Neural progenitor cell (in vitro differentiated cells): ENCODE measurements at regions not wholly inside any gene's neighbourhood (a gene's known extent, or its start where the extent isn't known, plus 50 kb on each side); places are given as distances from the start of the nearest gene placed in this dataset.

Source experiments
- DNase-seq: peaks from one replicate; pipeline ENCODE4 v3.0.0-alpha.2; 2016; ENCODE audit warnings: low spot score
- H2AFZ ChIP-seq: fragments of 200-600 bp; sonication (generic); replicated peaks from 2 replicates; pipeline ENCODE4 v1.6.1; 2016; ENCODE audit warnings: antibody characterized with exemption
- H3F3A ChIP-seq: fragments of 200-600 bp; sonication (generic); 2 replicates; pipeline ENCODE4 v1.6.1; 2016; ENCODE audit warnings: antibody characterized with exemption, low read depth
- H3K27ac ChIP-seq: fragments of 200-600 bp; sonication (generic); 2 replicates; pipeline ENCODE4 v1.5.1; 2016; ENCODE audit warnings: mild to moderate bottlenecking
- H3K27me3 ChIP-seq: fragments of 200-600 bp; sonication (generic); 2 replicates; pipeline ENCODE4 v1.6.1; 2016; ENCODE audit warnings: mild to moderate bottlenecking, moderate library complexity
- H3K36me3 ChIP-seq: fragments of 200-600 bp; sonication (generic); 2 replicates; pipeline ENCODE4 v1.5.1; 2016
- H3K4me1 ChIP-seq: fragments of 200-600 bp; sonication (generic); 2 replicates; pipeline ENCODE4 v1.6.1; 2016; ENCODE audit warnings: mixed run types
- H3K4me2 ChIP-seq: fragments of 200-600 bp; sonication (generic); 2 replicates; pipeline ENCODE4 v1.6.1; 2016
- H3K4me3 ChIP-seq: fragments of 200-600 bp; sonication (generic); 2 replicates; pipeline ENCODE4 v1.5.1; 2016
- H3K79me2 ChIP-seq: fragments of 200-600 bp; sonication (generic); 2 replicates; pipeline ENCODE4 v1.6.1; 2016; ENCODE audit warnings: low read depth
- H3K9ac ChIP-seq: fragments of 200-600 bp; sonication (generic); 2 replicates; pipeline ENCODE4 v1.6.1; 2016
- H3K9me3 ChIP-seq: fragments of 200-600 bp; sonication (generic); 2 replicates; pipeline ENCODE4 v1.5.1; 2016; ENCODE audit warnings: low read depth
- H4K20me1 ChIP-seq: fragments of 200-600 bp; sonication (generic); 2 replicates; pipeline ENCODE4 v1.6.1; 2016; ENCODE audit warnings: low read depth
- H3K27ac Mint-ChIP-seq: 3 replicates; pipeline ENCODE4 v1.8.0; 2021; ENCODE audit warnings: mixed read lengths
- H3K27me3 Mint-ChIP-seq: 2 replicates; pipeline ENCODE4 v1.8.0; 2022; ENCODE audit warnings: low read depth, mild to moderate bottlenecking, inconsistent platforms, moderate library complexity, mixed read lengths; ENCODE audit not compliant: insufficient read depth
- H3K36me3 Mint-ChIP-seq: 3 replicates; pipeline ENCODE4 v1.8.0; 2021; ENCODE audit warnings: mixed read lengths
- H3K4me1 Mint-ChIP-seq: 3 replicates; pipeline ENCODE4 v1.8.0; 2021; ENCODE audit warnings: mixed read lengths
- H3K4me3 Mint-ChIP-seq: 3 replicates; pipeline ENCODE4 v1.8.0; 2021; ENCODE audit warnings: mild to moderate bottlenecking, moderate library complexity, mixed read lengths
- H3K9me3 Mint-ChIP-seq: 3 replicates; pipeline ENCODE4 v1.8.0; 2020; ENCODE audit warnings: mixed read lengths
- CTCF ChIP-seq: fragments of 200-600 bp; sonication (generic); IDR thresholded peaks from 2 replicates; pipeline ENCODE4 v1.5.1; 2017; ENCODE audit warnings: antibody characterized with exemption, mild to moderate bottlenecking
- EZH2 ChIP-seq: fragments of 200-600 bp; sonication (generic); IDR thresholded peaks from 2 replicates; pipeline ENCODE4 v1.6.1; 2017; ENCODE audit warnings: antibody characterized with exemption, mild to moderate bottlenecking, moderate library complexity
- EZH2phosphoT487 ChIP-seq: fragments of 200-600 bp; sonication (generic); IDR thresholded peaks from 2 replicates; pipeline ENCODE4 v1.6.1; 2017; ENCODE audit warnings: antibody characterized with exemption

- Histone ChIP-seq H3K4me3 (no peak overlapping the region), H3K9ac (no peak overlapping the region), H3K4me2 (no peak overlapping the region), H3K79me2 (no peaks in the 10 kb centered on the region), H4K20me1 (no peaks in the 10 kb centered on the region), H3K36me3 (no peaks in the 10 kb centered on the region), H3K9me3 (no peaks in the 10 kb centered on the region), H3K27me3 (no peaks in the 10 kb centered on the region), H3F3A (no peaks in the 10 kb centered on the region), H3K4me1 (no peaks in the 10 kb centered on the region), H3K27ac (no peak overlapping the region), H2AFZ (no peak overlapping the region)
- Mint-ChIP-seq H3K27me3 (peaks cover 4% of the 10 kb centered on the region), H3K9me3 (peaks cover 14% of the 10 kb centered on the region), H3K27ac (no peak overlapping the region), H3K36me3 (peaks cover 3% of the 10 kb centered on the region), H3K4me1 (no peaks in the 10 kb centered on the region), H3K4me3 (no peak overlapping the region)
- DNase-seq = no peak
- no peak for TF ChIP-seq EZH2phosphoT487
- no peak for TF ChIP-seq EZH2
- TF ChIP-seq CTCF = no peak
These were observed 186.7 kb upstream of the RBMS1 start for GRCh38 chr2:160680294-160680693.

- Mint-ChIP-seq H3K4me3 (no peak overlapping the region), H3K27ac (no peak overlapping the region), H3K4me1 (no peaks in the 10 kb centered on the region), H3K36me3 (peaks cover 3% of the 10 kb centered on the region), H3K27me3 (peaks cover 4% of the 10 kb centered on the region), H3K9me3 (peaks cover 10% of the 10 kb centered on the region)
- Histone ChIP-seq H4K20me1 (no peaks in the 10 kb centered on the region), H3K79me2 (no peaks in the 10 kb centered on the region), H3K4me2 (no peak overlapping the region), H3K9me3 (no peaks in the 10 kb centered on the region), H3F3A (no peaks in the 10 kb centered on the region), H3K36me3 (no peaks in the 10 kb centered on the region), H2AFZ (no peak overlapping the region), H3K9ac (no peak overlapping the region), H3K27ac (no peak overlapping the region), H3K4me3 (no peak overlapping the region), H3K4me1 (no peaks in the 10 kb centered on the region), H3K27me3 (no peaks in the 10 kb centered on the region)
- TF ChIP-seq EZH2phosphoT487 = no peak
- no peak for TF ChIP-seq EZH2
- TF ChIP-seq CTCF = no peak
- no peak for DNase-seq
These were observed 187.4 kb upstream of the RBMS1 start for GRCh38 chr2:160680974-160681373.

GRCh38 chr2:160683206-160683605 is 189.6 kb upstream of the RBMS1 start:
- H3K36me3 ChIP-seq = no peaks in the 10 kb centered on the region
- peaks cover 3% of the 10 kb centered on the region for H3K36me3 Mint-ChIP-seq

More at GRCh38 chr2:160683206-160683605, 189.6 kb upstream of the RBMS1 start:
- Histone ChIP-seq H3K9ac (no peak overlapping the region), H3K4me1 (no peaks in the 10 kb centered on the region), H2AFZ (no peak overlapping the region), H3K79me2 (no peaks in the 10 kb centered on the region), H3F3A (no peaks in the 10 kb centered on the region), H4K20me1 (no peaks in the 10 kb centered on the region), H3K9me3 (no peaks in the 10 kb centered on the region), H3K4me2 (no peak overlapping the region), H3K27me3 (no peaks in the 10 kb centered on the region), H3K27ac (no peak overlapping the region), H3K4me3 (no peak overlapping the region)
- no peak overlapping the region for H3K27ac Mint-ChIP-seq
- DNase-seq = no peak
- TF ChIP-seq EZH2phosphoT487 (no peak), CTCF (no peak), EZH2 (no peak)
- H3K4me1 Mint-ChIP-seq = no peaks in the 10 kb centered on the region
- H3K27me3 Mint-ChIP-seq = peaks cover 3% of the 10 kb centered on the region
- peaks cover 10% of the 10 kb centered on the region for H3K9me3 Mint-ChIP-seq
- no peak overlapping the region for H3K4me3 Mint-ChIP-seq
